GM21390 (cell line): ENCODE measurements at regions not wholly inside any gene's neighbourhood (a gene's known extent, or its start where the extent isn't known, plus 50 kb on each side); places are given as distances from the start of the nearest gene placed in this dataset.

ENCODE experiments used
- ATAC-seq: cut with Tn5 transposase; IDR thresholded peaks from one replicate; pipeline ENCODE4 v1.9.1; 2021; ENCODE audit not compliant: unreplicated experiment

DNA sequence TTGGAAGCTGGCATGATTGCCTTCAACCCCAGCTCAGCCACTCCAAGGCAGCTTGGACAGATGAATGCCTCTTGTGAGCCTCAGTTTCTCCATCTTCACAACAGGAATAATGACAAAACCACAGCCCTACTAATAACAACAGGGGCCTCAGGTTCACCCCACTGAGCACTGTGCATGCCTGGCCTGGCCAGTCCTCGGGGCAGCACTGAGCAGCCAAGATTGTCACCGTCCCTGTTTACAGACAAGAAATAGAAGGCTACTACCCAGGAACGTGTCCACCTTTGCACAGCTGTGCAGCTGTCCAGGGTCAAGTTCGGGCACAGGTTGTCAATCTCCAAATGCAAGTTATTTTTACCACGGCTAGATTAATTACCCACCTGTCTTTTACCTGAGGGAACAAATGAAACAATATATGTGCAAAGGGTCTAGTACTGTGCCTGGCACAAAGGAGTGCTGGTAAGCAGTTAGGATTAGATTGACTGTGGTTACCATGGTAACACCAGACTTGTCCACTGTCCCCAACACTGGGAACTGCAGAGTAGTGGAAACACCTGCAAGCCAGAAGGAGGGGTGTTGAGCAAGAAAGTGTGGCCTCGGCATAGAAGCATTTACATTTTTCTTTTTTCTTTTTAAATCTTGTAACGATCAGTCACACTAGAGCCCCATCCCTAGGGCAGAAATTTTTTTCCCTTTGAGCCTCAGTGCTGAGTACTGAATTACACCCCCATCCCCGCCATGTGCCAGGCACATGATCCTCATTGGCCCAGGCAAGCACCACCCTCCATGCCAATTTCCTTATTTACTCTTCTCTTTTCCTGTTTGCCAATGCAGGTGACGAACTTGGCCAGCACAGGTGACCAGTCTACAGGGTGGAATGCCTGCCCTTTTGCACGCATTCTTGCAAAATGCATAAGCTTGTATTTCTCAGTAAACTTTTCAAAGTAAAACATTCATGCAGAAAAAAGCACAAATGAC is 66.3 kb upstream of the SLC6A6 start:
- ATAC-seq = no peak

GRCh38 chr3:14336749-14337598 is 65.4 kb upstream of the SLC6A6 start:
- ATAC-seq = no peak

- no peak for ATAC-seq
Observed at GRCh38 chr3:14337828-14338227, 64.6 kb upstream of the SLC6A6 start.

DNA sequence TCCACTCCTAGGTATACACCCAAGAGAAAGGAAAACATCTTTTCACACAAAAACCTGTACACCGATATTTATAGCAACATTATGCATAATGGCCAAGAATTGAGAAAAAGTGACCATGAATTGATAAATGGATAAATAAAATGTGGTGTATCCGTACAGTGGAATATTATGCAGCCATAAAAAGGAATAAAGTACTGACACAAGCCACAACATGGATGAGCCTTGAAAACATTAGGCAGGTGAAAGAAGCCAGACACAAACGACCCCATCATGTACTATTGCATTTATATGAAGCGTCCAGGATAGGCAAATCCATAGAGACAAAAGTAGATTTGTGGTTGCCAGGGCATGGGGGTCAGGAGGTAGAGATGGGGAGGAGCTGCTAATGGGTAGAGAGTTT is 64.2 kb upstream of the SLC6A6 start:
- ATAC-seq = no peak

DNA sequence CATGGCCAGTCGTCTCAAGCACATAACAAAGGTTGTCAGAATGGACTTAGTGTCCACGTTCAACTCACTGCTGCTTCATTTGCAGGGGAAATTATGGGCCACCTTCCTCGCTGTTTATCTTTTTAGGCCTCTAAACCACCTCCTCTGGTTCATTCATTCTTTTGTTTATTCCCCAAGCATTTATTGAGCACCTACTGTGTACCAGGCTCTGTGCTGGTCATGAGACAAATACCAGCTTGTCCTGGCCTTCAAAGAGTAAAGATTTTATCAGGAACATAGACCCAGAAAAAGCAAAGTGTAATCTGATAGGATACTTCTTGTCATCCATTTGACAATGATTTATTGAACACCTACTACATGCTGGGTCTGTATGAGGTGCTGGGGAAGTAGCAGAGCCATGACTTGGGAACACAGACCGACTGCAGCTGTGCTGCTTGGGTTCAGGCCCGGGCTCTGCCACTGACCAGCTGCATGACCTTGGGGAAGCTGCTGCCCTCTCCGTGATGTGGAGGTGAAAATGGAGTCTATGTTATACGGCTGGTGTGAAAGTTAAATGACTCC is 63.4 kb upstream of the SLC6A6 start:
- no peak for ATAC-seq

DNA sequence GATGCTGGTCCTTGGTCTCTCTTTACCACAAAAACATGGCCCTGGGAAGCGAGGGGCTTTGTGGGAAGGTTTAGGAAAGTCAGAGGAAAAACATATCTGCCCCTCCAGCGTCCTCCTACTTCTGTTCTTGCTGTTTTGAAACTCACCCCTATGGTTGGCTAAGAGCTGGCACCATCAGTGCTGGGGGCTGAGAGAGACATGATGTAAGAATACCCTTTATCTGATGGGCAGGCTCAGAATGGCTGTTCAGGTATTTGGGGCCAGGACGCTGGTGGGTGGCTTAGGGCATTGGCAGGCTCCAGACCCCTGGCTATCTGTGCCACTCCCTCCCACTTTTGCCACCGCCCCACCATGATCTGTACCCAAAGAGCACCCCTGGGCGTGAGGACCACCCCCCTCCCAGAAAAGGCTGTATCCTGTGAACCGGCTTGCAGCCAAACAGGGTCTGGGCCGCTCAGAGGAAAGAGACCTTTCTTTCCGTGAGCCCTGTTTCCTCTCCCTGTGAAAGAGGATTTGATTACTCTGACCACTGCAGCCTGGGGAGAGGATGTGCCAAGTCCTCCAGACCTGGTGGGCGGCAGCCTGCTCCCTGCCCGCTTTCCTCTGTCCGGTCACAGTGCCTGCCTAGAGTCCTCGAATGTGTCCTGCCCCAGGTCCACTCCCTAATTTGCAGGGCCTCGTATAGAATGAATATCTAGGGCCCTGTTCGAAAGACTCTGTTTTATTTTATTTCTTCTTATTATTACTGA is 61.3 kb upstream of the SLC6A6 start:
- no peak for ATAC-seq

GRCh38 chr3:14343338-14344112 is 58.9 kb upstream of the SLC6A6 start:
- no peak for ATAC-seq

- no peak for ATAC-seq
Observed at GRCh38 chr3:14344351-14344750, 58.1 kb upstream of the SLC6A6 start.

DNA sequence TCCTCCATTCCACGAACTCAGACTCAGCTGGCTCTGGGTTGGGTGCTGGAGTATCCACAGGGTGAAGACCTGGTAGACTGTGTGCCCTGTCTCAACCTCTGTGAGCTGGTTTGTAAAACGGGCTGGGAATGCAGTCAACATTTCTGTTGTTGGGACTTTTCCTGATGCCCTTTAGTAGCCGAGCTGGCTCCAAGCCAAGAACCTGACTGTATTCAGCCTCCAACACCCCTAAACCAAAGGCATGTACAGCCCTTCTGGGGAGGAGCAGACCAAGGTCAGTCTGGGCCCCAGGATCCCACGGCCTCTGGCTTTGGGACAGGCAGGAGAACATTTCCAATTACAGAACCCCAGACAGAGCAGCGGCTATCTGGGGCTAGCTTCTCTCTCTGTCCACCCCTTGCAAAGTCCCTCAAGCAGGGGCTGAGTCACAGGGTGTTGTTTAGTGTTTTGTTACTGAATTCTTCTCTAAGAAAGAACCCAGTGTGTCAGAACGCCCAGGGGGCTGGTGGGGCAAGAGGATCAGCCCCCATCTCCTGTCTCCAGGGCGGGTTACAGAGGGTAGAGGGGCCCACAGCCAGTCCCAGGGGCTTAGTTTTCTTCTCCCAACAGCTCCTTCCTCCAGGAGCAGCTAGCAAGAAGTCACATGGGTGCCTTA is 56.8 kb upstream of the SLC6A6 start:
- no peak for ATAC-seq

GRCh38 chr3:14346191-14346590 is 56.2 kb upstream of the SLC6A6 start:
- ATAC-seq = no peak

DNA sequence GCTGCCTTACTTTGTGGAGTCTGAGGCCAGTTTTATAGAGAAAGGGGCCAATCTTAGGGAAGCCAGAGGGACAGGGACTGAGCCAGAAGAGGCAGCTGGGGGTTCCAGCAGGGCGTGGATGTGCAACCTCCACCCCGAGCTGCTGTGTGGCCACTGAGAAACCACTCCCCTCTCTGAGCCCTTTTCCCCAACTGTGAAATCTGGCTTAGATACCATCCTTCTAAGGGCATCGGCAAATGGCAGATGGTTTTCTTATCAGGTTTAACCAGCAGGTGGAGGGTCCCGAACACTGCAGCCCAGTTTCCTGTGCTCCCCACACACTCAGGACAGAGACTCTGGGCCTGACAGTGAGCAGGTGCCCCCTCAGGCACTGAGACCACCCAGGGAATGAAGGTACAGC is 55.8 kb upstream of the SLC6A6 start:
- no peak for ATAC-seq

DNA sequence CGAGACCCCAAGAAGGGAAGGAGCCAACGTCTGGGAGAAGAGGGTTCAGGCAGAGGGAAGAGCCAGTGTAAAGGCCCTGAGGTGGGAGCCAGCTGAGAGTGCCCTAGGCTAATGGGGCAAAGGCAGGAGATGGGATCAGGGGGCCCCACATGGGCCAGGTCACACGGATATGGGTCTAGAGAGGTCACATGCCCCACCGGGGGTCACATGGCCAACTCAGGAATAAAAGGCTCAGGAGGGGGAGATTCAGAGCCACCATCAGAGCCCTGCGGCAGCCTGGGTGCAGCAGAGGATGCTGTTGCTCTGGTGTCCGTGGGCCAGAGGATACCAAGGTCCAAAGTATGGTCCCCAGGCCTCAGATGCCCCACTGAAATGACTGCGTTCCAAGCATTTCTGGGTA is 55.3 kb upstream of the SLC6A6 start:
- no peak for ATAC-seq

DNA sequence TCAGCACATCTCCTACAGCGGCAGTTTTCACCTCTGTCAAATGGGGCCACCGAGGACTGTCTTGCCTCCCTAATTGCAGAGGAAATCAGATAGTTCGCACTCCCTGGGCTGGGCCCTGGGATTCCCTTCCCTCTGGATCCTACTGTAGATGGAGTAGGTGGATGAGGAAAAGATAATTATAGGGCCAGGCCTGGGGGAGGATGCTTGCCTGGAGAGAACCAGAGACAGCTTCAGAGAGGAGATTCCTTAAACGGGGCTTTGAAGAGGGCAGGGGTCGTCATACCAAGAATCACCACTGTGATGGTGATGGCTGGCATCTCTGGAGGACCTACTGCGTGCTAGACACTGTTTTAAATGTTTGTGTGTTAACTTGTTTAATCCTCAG is 50.8 kb upstream of the SLC6A6 start:
- ATAC-seq = no peak

DNA sequence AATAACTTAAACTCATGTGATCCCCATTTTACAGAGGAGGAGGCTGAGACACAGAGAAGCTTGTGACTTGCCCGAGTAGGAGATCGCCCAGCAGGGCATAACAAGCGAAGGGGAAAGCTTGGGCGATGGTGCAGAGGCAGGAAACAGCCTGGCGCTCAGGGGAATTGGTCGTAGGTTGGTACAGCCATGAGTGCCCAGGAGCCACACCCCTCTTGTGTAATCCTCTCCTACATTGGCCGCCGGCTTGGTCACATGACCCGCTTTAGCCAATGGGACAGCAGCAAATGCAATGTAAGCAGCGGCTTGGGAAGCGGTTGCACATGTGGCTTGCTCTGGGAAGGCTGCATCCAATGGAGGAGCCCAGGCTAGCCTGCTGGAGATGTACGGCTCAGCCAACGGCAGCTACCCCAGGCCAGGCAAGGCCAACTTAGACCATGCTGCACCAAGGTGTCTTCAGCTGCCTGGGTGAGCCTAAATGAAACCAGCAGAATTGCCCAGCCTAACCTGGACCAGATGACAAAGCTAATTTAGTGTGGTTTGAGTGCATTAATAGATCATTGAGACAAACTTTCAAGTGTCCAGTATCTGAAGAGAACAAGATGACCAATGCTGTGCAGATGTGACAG is 50.3 kb upstream of the SLC6A6 start:
- no peak for ATAC-seq
